HepG2 (cell line): ENCODE measurements at regions not wholly inside any gene's neighbourhood (a gene's known extent, or its start where the extent isn't known, plus 50 kb on each side); places are given as distances from the start of the nearest gene placed in this dataset.

Experiments
- ATAC-seq: fragments of 200-7000 bp; cut with Tn5 transposase; 3 replicates; pipeline ENCODE4 v1.9.1; 2020; ENCODE audit warnings: mild to moderate bottlenecking, moderate library complexity
- BruUV-seq: library from RNA; stranded (reverse); fragments of 400-500 nt; replicated peaks from 2 replicates; lab custom pipeline; 2021; lab: Mats Ljungman, UMichigan
- CTCF ChIA-PET: fragments of 300-600 bp; formaldehyde crosslinking; extraction: SDS; loops from one replicate; lab custom pipeline; 2021; ENCODE audit warnings: low total read pairs, inconsistent platforms, low intra/inter-chr PET ratio; lab: Yijun Ruan, JAX
- POLR2A ChIA-PET: fragments of 350-600 bp; sonication (Branson Sonifier 250); formaldehyde crosslinking; loops from one replicate; lab custom pipeline; 2020; ENCODE audit warnings: antibody characterized with exemption, inconsistent platforms; lab: Yijun Ruan, JAX
- DNase-seq: peaks from one replicate; pipeline ENCODE4 v3.0.0-alpha.2; 2015; ENCODE audit warnings: low spot score
- FAIRE-seq: peaks from 3 replicates; lab custom pipeline; 2011; peaks lifted over from hg19 to GRCh38; lab: Jason Lieb, UNC
- H2AFZ ChIP-seq: one replicate; pipeline ENCODE4 v1.6.1; 2011; ENCODE audit warnings: low read length, inconsistent platforms
- H3K27ac ChIP-seq: fragments of 300-600 bp; 3 replicates; pipeline ENCODE4 v1.8.0; 2011; ENCODE audit warnings: mixed run types, mild to moderate bottlenecking, mixed read lengths, low read length, inconsistent platforms; ENCODE audit not compliant: insufficient read depth; ENCODE audit errors: extremely low read length
- H3K27me3 ChIP-seq, 2 experiments: fragments of 200-600 bp in 1 of 2; 2 replicates in 1 of 2; 3 replicates in 1 of 2; pipeline versions ENCODE4 v1.6.0 to v1.8.0; 2011; ENCODE audit warnings: low read length in 2 of 2, mild to moderate bottlenecking in 2 of 2, moderate library complexity in 2 of 2, inconsistent platforms in 1 of 2; ENCODE audit not compliant: insufficient read depth in 2 of 2, control insufficient read depth in 1 of 2
- H3K36me3 ChIP-seq, 2 experiments: fragments of 200-600 bp in 1 of 2; replicated peaks in 1 of 2; 2 replicates in 1 of 2; 3 replicates in 1 of 2; pipeline versions ENCODE4 v1.5.1 to v1.8.0; 2011; ENCODE audit warnings: low read length in 2 of 2, inconsistent platforms in 1 of 2; ENCODE audit not compliant: insufficient read depth in 2 of 2, control insufficient read depth in 1 of 2
- H3K4me1 ChIP-seq: 2 replicates; pipeline ENCODE4 v1.5.1; 2012; ENCODE audit warnings: low read length, inconsistent platforms; ENCODE audit not compliant: insufficient read depth
- H3K4me2 ChIP-seq: 2 replicates; pipeline ENCODE4 v1.6.0; 2011; ENCODE audit warnings: low read depth, low read length, inconsistent platforms
- H3K4me3 ChIP-seq, 3 experiments: fragments of 200-600 bp in 1 of 3; sonication (generic), shearing (Covaris generic) in 1 of 3; replicated peaks in 1 of 3; 2 replicates each; pipeline ENCODE4 v1.5.1; 2011 to 2016; ENCODE audit warnings: low read length in 3 of 3, inconsistent platforms in 2 of 3, low read depth in 2 of 3, mild to moderate bottlenecking in 2 of 3, control low read depth in 1 of 3, mixed read lengths in 1 of 3; ENCODE audit not compliant: insufficient read depth in 1 of 3
- H3K79me2 ChIP-seq: one replicate; pipeline ENCODE4 v1.6.1; 2011; ENCODE audit warnings: low read length, inconsistent platforms; ENCODE audit not compliant: insufficient read depth
- H3K9ac ChIP-seq: 2 replicates; pipeline ENCODE4 v1.6.0; 2011; ENCODE audit warnings: mild to moderate bottlenecking, low read depth, low read length, inconsistent platforms; ENCODE audit not compliant: insufficient read depth
- H3K9me3 ChIP-seq: 2 replicates; pipeline ENCODE4 v1.5.1; 2012; ENCODE audit warnings: mild to moderate bottlenecking, low read length
- H4K20me1 ChIP-seq: 2 replicates; pipeline ENCODE4 v1.6.0; 2011; ENCODE audit warnings: inconsistent platforms, mild to moderate bottlenecking, low read length, moderate library complexity; ENCODE audit not compliant: insufficient read depth
- FOXA3 ChIP-seq: IDR thresholded peaks from 2 replicates; pipeline ENCODE4 v1.6.1; 2016; ENCODE audit warnings: missing genetic modification reagents, missing compliant biosample characterization
- KLF11 ChIP-seq: IDR thresholded peaks from 2 replicates; pipeline ENCODE4 v1.6.1; 2016; ENCODE audit warnings: missing compliant biosample characterization
- MIXL1 ChIP-seq: IDR thresholded peaks from 2 replicates; pipeline ENCODE4 v1.6.1; 2016
- MLLT10 ChIP-seq: sonication (generic); formaldehyde crosslinking; IDR thresholded peaks from 2 replicates; pipeline ENCODE4 v1.4.0; 2020; ENCODE audit warnings: missing genetic modification reagents
- SP140L ChIP-seq: sonication (generic); formaldehyde crosslinking; IDR thresholded peaks from 2 replicates; pipeline ENCODE4 v1.4.0; 2020; ENCODE audit warnings: missing genetic modification reagents, borderline replicate concordance
- SRSF9 ChIP-seq: fragments of 200-400 bp; formaldehyde crosslinking; IDR thresholded peaks from 2 replicates; pipeline ENCODE4 v1.6.1; 2018; ENCODE audit warnings: borderline replicate concordance, mild to moderate bottlenecking, low read depth, low read length; ENCODE audit not compliant: insufficient read depth, poor library complexity, severe bottlenecking
- TBX3 ChIP-seq: fragments of 450-650 bp; IDR thresholded peaks from 2 replicates; pipeline ENCODE4 v1.6.1; 2017; ENCODE audit warnings: antibody characterized with exemption, mild to moderate bottlenecking, inconsistent platforms, borderline replicate concordance
- ZBTB46 ChIP-seq: sonication (generic); formaldehyde crosslinking; IDR thresholded peaks from 2 replicates; pipeline ENCODE4 v1.4.0; 2020; ENCODE audit warnings: mild to moderate bottlenecking, missing genetic modification reagents, borderline replicate concordance
- ZNF256 ChIP-seq: sonication (generic); formaldehyde crosslinking; conservative IDR thresholded peaks from 2 replicates; pipeline ENCODE4 v1.4.0; 2020; ENCODE audit warnings: missing genetic modification reagents
- ZNF317 ChIP-seq: sonication (generic); formaldehyde crosslinking; IDR thresholded peaks from 2 replicates; pipeline ENCODE4 v1.5.0; 2020; ENCODE audit warnings: mild to moderate bottlenecking, missing genetic modification reagents
- ZNF639 ChIP-seq: conservative IDR thresholded peaks from 2 replicates; pipeline ENCODE4 v1.6.1; 2018; ENCODE audit warnings: missing genetic modification reagents
- ZNF713 ChIP-seq: sonication (generic); formaldehyde crosslinking; IDR thresholded peaks from 2 replicates; pipeline ENCODE4 v1.4.0; 2020; ENCODE audit warnings: mild to moderate bottlenecking, missing genetic modification reagents
- ZNF749 ChIP-seq: sonication (generic); formaldehyde crosslinking; IDR thresholded peaks from 2 replicates; pipeline ENCODE4 v1.8.0; 2022; ENCODE audit warnings: mild to moderate bottlenecking, missing genetic modification reagents, moderate library complexity, borderline replicate concordance
- ZNF841 ChIP-seq: sonication (generic); formaldehyde crosslinking; IDR thresholded peaks from 2 replicates; pipeline ENCODE4 v1.8.1; 2023; ENCODE audit warnings: missing genetic modification reagents, borderline replicate concordance
- ZNF850 ChIP-seq: sonication (generic); formaldehyde crosslinking; conservative IDR thresholded peaks from 2 replicates; pipeline ENCODE4 v1.9.0; 2021; ENCODE audit warnings: mild to moderate bottlenecking, missing genetic modification reagents
- WGBS: methylation state at CpG from one replicate; pipeline ENCODE4 v1.1.6; 2017; ENCODE audit warnings: low lambda C conversion rate; 5-methylcytosine and 5-hydroxymethylcytosine counted together
- in situ Hi-C: cut with HindIII; loops from 2 replicates; pipeline ENCODE4 v1.10.0; 2017; ENCODE audit warnings: low pct_unique_long_range_greater_than_20kb; ENCODE audit not compliant: extremely low pct_ligation_motif_present
- intact Hi-C: fragments of 100-400 bp; cut with micrococcal nuclease; formaldehyde crosslinking; loops from one replicate; pipeline ENCODE4 v1.10.0; 2022; ENCODE audit not compliant: unreplicated experiment

- 62% methylated on average over 2 of the region's 2 CpGs for WGBS
- POLR2A ChIA-PET = no interaction called here
- no peaks in the 10 kb centered on the region for H3K36me3 ChIP-seq
- no peaks in the 10 kb centered on the region for H3K27me3 ChIP-seq
- no peaks in the 10 kb centered on the region for H4K20me1 ChIP-seq
- intact Hi-C loops (no loop called here), in situ Hi-C loops (no loop called here)
- peaks cover 41% of the 10 kb centered on the region for H3K9me3 ChIP-seq
- DNase-seq = no peak
- H3K27ac ChIP-seq = no peak overlapping the region
- no peak overlapping the region for H3K9ac ChIP-seq
- H3K4me3 ChIP-seq = no peak overlapping the region
- CTCF ChIA-PET = no interaction called here
- H3K79me2 ChIP-seq = no peaks in the 10 kb centered on the region
- BruUV-seq = no TSS peak
- TF ChIP-seq ZBTB46 (no peak), FOXA3 (no peak), KLF11 (no peak)
- H3K4me1 ChIP-seq = no peaks in the 10 kb centered on the region
- H3K4me2 ChIP-seq = no peak overlapping the region
- H2AFZ ChIP-seq = no peak overlapping the region
- no peak for ATAC-seq
- FAIRE-seq = no peak
These were observed 1995.9 kb upstream of the SEL1L start for GRCh38 chr14:83529531-83529930.

- no peak overlapping the region for H3K4me3 ChIP-seq
- ATAC-seq (no peak), FAIRE-seq (no peak), DNase-seq (no peak)
- POLR2A ChIA-PET = no interaction called here
- CTCF ChIA-PET = no interaction called here
- in situ Hi-C loops = no loop called here
- intact Hi-C loops = no loop called here
- peaks cover 42% of the 10 kb centered on the region for H3K9me3 ChIP-seq
- no peak overlapping the region for H2AFZ ChIP-seq
- BruUV-seq = no TSS peak
- H4K20me1 ChIP-seq = no peaks in the 10 kb centered on the region
- no peaks in the 10 kb centered on the region for H3K79me2 ChIP-seq
- no peak overlapping the region for H3K9ac ChIP-seq
- no peak overlapping the region for H3K4me2 ChIP-seq
- H3K27me3 ChIP-seq = no peaks in the 10 kb centered on the region
- no peak overlapping the region for H3K27ac ChIP-seq
- no peaks in the 10 kb centered on the region for H3K4me1 ChIP-seq
- no peaks in the 10 kb centered on the region for H3K36me3 ChIP-seq
- TF ChIP-seq ZNF841 (CRISPR knock-in tag) = no peak
- no peak for TF ChIP-seq SP140L (CRISPR knock-in tag)
- no peak for TF ChIP-seq ZNF749 (CRISPR knock-in tag)
- TF ChIP-seq SRSF9 = no peak
- no peak for TF ChIP-seq ZNF639
- TF ChIP-seq TBX3 = no peak
- no peak for TF ChIP-seq ZNF850 (CRISPR knock-in tag)
- TF ChIP-seq ZNF256 (CRISPR knock-in tag) = no peak
- TF ChIP-seq ZNF713 = no peak
- TF ChIP-seq MLLT10 (CRISPR knock-in tag) = no peak
- TF ChIP-seq ZNF317 (CRISPR knock-in tag) = no peak
- TF ChIP-seq MIXL1 (CRISPR knock-in tag) = no peak
These were observed 1996.2 kb upstream of the FLRT2 start for GRCh38 chr14:83533734-83534133.
